NCI-H524 (cell line): ENCODE measurements at regions not wholly inside any gene's neighbourhood (a gene's known extent, or its start where the extent isn't known, plus 50 kb on each side); places are given as distances from the start of the nearest gene placed in this dataset.
"Not testable (repeated sequence)": the region's sequence is repeated elsewhere in the genome, so short reads cannot be mapped to it uniquely, and the experiment has no call there.

Experiments used
- DNase-seq, 2 experiments: peaks; one replicate each; lab custom pipeline; 2025; lab: John Stamatoyannopoulos, UW

DNA sequence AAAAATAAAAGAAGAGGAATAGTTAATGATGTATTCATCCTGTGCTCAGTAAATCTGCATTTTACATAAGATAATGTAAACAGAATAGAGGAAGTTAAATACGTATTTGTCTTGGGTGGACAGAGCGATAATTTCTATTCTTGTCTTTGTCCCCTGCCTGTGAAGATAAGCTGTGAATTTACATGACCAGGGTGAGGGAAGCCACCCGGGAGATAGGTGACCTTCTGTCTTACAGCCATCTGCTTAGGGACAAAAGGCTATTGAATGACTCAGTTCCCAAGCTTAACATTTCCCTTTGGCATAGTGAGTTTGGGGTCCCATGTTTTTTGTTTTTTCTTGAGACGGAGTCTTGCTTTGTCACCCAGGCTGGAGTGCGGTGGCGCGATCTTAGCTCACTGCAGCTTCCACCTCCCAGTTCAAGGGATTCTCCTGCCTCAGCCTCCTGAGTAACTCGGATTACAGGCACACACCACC lies 88.7 kb upstream of the KCTD7 start:
- DNase-seq: no peak

DNA sequence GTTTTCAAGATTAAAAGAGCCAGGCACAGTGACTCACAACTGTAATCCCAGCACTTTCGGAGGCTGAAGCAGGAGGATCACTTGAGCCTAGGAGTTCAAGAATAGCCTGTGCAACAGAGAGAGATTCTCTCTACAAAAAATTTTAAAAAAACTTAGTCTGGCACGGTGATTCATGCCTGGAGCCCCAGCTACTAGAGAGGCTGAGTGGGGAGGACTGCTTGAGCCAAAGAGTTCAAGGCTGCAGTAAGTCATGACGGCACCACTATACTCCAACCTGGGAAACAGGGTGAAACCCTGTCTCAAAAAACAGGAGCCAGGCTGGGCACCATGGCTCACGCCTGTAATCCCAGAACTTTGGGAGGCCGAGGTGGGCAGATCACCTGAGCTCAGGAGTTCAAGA lies 86.6 kb upstream of the KCTD7 start:
- no peak for DNase-seq

DNA sequence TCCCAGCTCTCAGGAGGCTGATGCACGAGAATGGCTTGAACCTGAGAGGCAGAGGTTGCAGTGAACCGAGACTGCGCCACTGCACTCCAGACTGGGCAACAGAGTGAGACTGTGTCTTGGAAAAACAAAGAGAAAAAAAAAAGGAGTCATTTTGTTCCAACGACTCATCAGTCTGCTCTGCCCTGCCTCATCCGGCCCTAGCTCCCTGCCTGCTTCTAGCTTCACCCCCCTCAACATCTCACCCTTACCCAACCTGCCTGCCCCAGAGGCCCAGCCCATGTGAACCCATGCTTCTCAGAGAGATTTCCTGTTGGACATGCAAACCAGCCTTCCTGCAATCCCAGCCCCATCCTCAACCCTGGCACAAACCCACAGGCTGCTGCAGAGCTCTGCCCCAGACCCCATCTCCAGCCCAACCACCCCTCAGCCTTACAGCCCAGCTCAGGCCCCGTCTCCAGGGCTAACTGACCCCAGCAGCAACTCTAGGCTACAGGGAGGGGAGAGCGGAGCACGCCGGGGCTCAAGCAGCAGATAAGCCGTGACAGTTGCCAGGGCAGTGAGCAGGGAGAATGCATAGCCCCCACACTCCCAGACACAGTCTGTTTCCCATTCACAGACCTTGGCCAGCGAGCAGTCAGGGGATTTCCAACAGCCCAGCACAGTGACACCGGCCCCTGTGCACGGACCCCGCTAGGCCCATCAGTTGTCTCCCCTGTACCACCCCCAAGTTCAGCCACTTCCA lies 86.0 kb upstream of the KCTD7 start:
- DNase-seq: no peak

DNA sequence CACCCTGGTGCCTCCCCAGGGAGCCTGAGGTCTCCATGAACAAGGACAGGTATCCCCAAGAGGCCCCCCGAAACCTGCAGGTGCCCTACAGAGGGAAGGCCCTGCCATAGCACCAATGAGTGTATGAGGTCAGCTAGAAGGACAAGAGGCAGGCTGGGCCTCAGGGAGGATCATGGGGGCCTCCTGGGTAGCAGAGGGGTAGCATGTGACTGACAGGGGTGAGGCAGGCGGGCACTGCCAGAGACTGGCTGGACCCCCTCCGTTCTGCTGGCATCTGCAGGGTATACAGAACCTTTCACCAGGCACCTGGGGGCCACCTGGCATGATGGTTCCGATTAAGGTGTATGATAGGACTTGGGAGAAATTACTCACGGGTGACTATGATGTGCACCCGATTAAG lies 79.2 kb upstream of the KCTD7 start:
- no peak for DNase-seq

DNA sequence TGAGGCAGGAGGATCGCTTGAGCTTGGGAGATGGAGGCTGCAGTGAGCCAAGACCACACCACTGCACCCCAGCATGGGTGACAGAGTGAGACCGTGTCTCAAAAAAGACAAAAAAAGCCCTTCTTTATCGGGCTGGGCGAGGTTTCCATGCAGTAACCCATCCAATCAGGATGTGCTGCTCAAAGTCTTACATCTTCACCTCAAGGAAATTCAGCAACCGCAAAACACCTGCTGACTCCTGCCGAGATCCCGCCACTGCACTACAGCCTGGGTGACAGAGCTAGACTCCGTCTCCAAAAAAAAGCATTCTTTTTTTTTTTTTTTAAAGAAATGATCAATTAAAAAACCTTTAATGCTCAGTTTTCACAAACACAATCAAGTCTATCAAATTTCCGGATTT lies 75.7 kb upstream of the KCTD7 start:
- no peak for DNase-seq

DNA sequence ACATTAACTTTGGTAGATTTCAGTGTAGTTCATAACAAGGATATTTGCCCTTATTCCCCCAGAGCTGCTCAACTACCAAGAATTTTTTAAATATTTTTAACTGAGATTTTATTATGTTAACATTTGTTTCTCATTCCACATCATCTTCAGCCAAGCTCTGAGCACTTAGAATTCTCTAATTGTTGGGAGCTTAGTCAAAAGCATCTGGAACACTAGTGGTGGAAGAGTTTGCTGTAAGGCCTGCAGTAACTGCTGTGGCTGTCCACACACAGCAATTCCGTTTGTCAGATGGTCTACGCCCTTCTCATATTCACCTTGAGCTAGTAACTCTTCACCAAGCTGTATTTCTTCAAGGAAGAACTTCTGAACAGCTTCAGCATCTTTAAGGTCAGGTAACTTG lies 75.0 kb upstream of the KCTD7 start:
- DNase-seq: not testable (repeated sequence)

DNA sequence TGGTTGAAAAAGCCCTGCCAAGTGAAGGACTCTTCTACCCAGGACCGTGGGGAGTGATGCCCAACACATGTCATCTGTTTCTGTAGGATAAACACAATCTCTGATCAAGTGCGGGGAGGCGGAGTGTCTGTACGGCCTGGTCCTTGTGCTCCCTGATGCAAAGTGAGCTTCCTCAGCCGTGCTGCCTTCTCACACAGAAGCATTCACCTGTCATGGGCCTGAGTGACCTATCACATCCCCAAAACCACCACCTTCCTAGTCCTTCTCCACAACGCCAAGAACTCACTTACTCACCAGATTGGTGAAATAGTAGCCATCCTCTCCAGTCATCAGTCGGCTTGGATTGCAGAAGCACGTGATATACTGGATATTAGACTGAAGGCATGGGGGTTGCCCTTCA lies 74.4 kb upstream of the KCTD7 start:
- DNase-seq: not testable (repeated sequence)

DNA sequence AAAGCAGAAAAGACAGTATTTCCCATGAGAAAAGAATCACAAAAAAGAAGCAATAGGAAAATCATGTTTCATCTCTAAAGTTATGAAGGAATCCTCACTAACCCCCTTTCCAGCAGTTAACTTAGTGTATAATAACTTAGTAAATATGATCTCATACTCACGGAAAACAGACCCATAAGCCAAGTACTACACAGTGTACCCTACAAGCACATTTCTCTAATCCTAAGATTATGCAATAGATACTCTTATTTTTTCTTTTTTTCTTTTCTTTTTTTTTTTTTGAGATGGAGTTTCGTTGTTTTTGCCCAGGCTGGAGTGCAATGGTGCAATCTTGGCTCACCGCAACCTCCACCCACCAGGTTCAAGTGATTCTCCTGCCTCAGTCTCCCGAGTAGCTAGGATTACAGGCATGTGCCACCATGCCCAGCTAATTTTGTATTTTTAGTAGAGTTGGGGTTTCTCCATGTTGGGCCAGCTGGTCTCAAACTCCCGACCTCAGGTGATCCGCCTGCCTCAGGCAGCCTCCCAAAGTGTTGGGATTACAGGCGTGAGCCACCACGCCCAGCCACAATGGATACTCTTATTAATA lies 73.7 kb upstream of the KCTD7 start:
- not testable (repeated sequence) for DNase-seq

DNA sequence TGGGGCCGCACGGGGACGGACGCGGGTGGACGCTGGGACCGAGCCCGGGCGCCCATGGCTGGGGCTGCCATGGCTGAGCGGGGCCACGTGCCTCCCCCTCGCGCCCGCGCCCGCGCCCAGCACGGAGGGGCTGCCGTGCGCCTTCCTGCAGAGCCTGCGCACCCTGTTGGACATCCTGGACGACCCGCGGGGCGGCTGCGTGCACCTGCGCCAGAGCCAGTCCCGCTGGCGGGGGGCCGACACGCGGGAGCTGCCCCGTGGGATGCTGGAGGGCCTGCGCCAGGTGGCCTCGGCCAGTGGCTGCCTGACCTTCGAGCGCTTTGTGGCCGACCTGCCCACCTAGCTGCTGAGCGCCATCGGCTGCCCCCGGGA lies 72.5 kb upstream of the KCTD7 start:
- DNase-seq: no peak

DNA sequence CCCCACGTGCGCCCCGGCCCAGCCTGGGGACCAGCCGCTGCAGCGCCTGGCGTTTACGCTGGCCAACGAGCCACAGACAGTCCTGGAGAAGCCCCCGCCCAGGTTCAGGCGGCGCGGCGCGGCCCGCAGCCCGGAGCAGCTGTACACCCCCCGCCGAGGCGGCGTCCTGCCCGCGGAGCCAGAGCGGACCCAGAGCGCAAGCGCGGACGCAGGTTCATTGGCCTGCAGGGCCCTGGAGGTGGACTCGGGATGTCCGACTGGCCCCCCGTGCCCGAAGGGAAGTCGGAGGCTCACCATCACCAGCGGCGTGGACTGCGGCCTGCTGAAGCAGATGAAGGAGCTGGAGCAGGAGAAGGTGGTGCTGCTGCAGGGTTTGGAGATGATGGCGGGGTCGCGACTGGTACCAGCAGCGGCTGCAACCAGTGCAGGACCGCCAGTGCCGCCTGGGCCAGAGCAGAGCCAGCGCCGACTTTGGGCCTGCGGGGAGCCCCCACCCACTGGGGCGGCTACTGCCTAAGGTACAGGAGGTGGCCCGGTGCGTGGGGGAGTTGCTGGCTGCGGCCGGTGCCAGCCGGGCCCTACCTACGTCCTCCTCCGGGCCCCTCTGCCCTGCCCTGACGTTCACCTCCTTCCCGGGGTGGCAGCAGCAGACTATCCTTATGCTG lies 72.0 kb upstream of the KCTD7 start:
- DNase-seq: no peak

DNA sequence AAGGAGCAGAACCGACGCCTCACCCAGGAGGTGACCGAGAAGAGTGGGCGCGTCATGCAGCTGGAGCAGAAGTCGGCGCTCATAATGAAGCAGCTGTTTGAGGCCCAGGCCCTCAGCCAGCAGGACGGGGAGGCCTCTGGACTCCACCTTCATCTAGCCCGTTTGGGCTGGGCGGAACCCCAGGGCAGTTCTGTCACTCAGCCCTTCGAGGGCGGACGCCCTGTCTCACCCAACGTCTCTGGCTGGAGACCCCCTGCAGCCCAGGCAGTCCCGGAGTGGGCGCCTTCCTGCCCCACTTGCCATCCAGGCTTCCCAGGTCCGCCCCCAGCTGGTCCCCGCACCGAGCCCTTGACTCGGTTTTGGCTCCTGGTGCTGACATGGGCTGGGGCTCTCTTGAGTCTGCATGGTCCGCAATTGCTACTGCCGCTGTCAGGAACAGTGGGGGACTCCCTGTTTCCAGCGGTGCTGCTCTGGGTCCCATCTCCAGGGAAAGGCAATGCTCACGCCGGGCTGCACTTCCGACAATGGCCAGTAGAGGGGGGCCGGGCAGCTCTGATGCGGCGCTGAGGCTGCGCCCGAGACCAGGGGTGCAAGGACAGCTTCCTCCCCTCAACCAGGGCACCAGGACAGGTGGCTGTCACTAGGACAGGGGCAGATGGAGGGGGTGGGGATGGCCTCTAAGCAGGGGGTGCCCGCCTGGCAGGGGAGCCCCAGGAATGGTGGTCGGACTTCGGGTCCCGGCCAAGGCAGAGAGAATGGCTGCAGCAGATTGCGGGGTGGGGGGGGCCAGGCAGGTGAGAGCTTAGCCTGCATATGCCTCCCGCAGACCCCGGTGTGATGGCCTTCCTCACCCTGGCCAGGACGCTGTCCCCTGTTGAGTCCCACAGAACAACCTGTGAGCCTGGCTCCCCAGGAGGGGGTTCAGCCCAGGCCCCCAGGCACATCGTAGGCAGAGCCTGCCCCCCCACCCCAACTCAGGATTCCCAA lies 71.2 kb upstream of the KCTD7 start:
- peak in 1 of 2 experiments; percentile 47 for DNase-seq

DNA sequence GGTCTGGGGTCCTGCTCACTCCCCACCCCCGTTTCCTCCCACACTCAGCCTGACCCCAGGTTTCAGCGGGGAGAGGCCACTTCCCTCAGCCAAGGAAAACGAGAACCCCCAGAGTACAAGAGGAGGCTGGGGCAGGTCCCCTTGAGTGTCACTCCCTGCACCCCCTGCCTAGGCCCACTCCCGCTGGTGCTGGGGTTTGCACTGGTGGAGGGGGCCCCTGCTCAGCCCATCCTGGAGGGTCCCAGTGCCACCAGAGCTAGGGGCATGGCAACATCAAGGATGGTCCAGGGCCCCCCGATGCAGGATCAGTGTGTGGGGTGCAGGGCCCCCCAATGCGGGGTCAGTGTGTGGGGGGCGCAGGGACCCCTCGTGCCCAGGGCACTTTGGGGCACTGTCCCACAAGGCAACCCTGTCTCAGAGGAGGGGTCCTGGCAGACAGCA lies 70.5 kb upstream of the KCTD7 start:
- no peak for DNase-seq

DNA sequence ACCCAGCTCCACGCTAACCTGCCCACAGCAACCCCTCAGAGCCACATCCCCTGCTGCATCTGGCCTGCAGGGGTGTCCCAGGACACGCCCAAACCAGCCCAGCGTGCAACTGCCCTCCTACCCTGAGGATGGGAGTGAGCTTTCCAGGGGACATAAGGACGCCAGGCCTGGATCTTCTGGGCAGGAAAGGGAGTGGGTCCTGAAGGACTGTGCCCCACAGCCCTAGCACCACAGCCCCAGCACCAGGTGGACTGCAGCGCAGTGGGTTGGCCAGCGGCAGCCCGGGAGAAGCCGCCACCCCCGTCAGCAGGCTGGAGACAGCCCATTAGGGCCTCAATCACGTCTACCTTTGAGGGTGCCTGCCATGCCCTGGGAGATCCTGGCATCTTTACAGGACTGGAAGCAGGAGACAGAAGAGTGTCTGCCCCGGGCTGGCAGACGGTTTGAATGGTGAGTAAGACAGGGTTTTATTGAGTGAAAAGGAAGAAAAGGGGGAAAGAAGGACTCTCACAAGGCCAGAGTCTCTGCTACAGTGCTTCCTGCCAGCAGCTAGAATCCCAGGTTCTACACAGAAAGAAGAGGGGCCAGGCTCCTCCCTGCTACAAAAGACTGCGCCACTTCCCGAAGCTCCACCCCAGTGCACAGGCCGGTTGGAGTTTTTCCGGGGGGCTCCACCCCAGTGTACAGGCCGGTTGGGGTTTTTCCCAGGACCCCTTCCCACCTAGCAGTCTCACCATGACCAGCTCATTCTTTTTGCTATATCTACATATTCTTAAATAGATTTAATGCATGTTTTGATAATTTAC lies 69.8 kb upstream of the KCTD7 start:
- no peak for DNase-seq

DNA sequence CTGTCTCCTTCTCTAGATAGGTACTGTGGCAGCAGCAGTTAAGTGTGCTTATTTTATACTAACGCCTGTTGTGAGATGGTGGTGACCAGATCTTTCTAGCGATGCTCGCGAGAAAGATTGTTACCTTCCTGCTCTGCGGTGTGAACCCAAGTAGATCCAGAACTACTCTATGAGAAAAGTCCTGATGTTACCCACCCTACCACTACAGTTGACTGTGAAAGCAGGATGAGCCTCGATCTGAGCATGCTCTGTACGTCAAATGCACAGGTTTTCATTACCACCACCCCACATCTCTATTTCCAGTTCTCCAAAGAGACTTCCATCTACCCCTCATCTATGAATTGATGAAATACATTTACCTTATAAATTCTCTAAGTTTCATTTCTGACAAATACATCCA lies 64.6 kb upstream of the KCTD7 start:
- DNase-seq: no peak

DNA sequence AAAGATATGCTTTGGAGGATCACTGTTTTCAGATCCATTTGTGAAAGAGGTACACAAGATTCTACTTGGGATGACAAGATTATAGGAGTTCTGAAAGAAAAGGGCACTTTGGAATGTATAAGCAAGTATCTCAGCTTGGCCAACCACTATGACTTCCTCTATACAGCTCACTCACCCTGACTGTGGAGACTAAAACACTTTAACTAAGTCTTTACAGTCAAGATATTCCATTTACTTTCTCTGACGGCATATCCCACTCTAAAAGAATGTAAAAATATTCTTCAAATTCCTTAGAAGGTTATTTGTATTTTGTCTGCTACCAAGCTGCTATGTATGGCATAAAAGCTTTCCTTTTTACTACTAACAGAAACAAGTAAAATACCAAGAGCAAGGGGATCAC lies 58.5 kb upstream of the KCTD7 start:
- DNase-seq: not testable (repeated sequence)

DNA sequence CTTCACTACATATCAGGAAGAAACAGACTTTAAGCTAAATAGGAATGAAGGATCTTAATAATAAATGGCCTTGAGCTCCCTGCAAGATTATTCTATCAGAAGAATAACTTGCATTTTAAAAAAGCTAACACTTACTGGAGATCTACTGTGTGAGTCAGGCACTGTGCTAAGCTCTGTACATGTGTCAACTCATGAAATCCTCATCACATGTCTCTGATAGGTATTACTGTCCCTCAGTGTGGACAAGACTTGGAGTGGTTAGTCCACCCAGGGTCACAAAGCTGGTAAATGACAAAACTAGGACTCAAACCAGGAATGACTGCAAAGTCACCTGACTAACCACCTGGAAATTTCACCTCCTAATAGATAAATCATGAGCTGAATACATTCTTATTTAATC lies 57.1 kb upstream of the KCTD7 start:
- DNase-seq: no peak

DNA sequence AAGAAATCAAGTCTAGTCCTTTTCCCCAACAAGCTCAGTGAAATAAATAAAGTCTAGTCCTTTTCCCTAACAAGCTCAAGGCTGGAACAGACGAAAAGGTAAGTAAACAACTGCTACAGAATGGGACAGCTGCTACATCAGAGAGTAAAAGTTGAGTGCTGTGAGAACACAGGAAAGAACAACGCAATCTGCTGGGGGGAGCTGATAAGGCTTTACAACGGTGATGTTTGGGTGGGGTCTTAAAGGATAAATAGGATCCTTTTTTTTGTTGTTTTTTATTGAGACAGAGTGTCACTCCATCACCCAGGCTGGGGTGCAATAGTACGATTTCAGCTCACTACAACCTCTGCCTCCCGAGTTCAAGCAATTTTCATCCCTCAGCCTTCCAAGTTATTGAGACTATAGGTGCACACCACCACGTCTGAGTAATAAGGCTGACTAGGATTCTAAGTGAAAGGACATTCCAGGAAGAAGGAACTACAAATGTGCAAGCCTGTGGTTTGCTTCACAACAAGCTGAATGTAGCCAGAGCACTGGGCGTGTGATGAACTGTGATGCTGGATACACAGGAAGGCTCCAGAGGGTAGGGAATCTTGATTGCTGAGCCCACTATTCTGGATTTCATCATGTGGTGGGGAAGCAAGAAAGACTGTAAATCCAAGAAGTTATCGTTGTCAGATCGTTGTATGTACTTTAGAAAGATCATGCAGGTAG lies 54.7 kb upstream of the KCTD7 start:
- not testable (repeated sequence) for DNase-seq

DNA sequence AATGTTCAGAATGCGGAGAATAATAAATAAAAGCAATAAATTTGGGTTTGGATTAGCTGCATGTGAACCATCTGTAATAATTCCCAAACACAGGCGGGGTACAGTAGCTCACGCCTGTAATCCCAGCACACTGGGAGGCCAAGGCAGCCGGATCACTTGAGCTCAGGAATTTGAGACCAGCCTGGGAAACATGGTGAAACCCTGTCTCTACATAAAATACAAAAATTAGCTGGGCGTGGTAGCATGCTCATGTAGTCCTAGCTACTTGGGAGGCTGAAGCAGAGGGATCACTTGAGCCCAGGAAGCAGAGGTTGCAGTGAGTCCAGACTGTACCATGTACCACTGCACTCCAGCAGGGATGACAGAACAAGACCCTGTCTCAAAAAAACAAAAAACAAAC lies 53.9 kb upstream of the KCTD7 start:
- not testable (repeated sequence) for DNase-seq

DNA sequence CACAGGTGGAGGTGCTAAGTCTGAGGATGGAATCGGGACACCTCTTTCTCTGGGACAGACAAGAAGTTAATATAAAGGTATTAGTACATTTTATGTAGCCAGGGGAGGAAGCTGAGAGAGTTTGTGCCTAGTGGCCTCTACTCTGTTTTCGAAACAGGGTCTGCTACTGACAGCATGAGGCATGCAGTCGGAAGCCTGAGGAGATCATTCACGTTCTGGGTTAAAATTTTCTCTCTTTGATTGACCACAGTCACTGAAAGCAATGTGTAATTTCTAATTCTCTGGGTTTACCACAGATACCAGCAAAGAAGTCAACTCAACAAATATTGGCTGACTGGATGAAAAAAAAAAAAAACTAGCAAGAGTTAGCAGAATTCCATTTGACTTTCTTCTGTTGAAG lies 53.3 kb upstream of the KCTD7 start:
- DNase-seq: no peak

DNA sequence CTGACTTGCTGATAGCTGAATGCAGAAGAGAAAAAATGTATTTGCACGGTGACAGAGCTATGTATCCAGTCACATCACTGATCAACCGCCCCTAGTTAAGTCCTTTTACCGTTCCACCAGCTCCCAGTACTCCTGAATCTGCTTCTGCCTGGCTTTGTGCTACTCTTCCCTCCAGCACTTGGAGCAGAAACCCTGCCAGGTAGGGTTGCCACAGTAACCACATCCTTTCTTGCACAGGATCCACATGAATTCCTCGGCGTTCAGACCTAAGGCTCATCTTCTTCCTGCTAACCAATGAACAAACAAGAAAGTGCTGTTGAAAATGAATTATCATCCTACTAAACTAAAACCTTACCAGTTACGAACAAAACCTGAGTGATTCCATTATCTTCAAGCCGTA lies 52.0 kb upstream of the KCTD7 start:
- DNase-seq: no peak
